HG03521 (cell line): ENCODE measurements at regions not wholly inside any gene's neighbourhood (a gene's known extent, or its start where the extent isn't known, plus 50 kb on each side); places are given as distances from the start of the nearest gene placed in this dataset.
"Not testable (repeated sequence)": the region's sequence is repeated elsewhere in the genome, so short reads cannot be mapped to it uniquely, and the experiment has no call there.

ENCODE experiments used
- ATAC-seq: cut with Tn5 transposase; IDR thresholded peaks from one replicate; pipeline ENCODE4 v1.9.1; 2021; ENCODE audit warnings: mild to moderate bottlenecking, moderate library complexity; ENCODE audit not compliant: unreplicated experiment

DNA sequence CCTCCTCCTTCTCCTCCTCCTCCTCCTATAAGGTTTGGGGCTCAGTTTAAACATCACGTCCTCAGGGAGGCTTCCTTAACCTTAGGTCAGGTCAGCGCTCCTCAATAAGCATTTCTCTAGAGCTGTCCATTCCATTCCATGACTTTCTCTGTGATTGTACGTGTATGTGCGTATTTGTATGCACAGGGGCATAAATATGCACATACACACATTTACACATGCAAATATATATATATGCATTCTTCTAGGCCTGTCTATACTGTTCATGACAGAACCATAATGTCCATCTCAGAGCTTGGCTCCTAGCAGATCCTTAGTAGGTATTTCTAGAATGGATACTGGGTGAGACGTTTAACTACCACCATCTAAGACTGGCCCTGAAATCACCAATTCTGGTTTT lies 258.6 kb downstream of the STIM2 start:
- no peak for ATAC-seq

DNA sequence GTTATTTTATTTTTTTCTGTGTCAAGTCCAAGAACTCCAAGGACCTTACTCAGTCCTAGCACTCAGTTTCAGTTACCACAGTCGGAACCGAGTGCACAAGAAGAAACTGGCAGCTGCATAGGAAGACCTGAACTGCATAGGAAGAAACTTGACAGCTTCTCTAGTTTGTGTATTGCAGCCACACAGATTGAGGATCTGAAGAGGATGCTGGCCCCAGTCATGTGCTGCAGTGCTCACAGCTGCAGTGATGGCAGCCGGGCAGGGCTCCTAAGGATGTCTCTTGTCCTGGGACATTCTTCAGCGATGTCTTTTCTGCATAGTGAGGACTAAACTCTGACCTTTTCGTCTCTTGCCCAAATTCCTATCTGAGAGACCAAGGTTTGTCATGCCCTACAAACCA lies 261.2 kb downstream of the STIM2 start:
- ATAC-seq: no peak

DNA sequence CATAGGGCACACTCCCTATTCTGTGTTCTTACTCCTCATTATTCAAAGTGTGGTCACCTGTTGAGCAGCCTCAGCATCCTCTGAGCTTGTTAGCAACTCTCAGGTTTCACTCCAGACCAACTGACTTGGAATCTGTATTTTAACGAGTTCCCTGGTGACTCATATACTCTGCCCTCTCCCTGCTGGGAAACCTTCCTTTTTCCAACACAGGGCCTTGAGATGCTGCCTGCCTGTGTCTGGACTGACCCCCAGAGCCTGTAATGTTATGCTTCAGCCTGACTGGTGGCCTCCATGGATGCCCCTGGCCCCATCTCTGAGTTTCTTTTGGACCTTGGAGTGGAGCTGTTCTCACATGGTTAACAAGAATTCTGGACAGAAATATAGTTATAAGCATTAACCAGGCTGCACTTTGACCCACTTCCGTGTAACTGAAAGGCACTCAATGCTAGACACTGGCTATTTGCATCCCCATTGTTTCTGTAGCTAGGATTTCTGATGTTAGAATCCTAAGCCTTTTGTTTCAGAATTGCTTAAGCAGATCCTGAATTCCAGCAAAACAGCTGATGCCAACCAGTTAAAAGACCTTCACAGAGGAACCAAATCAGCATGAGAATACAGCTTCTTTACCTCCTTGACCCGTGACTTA lies 262.6 kb downstream of the STIM2 start:
- ATAC-seq: no peak

DNA sequence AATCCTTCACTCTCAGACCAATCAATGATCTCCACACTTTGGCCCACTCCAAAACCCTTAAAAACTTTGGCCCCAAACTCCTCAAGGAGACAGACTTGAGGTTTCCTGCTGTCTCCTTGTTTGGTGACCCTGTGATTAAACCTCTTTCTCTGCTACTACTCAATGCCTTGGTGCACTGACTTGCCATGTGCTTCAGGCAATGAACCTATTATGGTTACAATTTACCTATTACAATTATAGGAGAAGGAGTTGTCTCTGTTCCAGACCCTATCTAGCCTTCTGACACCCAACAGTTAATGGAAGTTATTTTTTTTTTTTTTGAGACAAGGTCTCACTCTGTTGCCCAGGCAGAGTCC lies 263.1 kb downstream of the STIM2 start:
- ATAC-seq: no peak

DNA sequence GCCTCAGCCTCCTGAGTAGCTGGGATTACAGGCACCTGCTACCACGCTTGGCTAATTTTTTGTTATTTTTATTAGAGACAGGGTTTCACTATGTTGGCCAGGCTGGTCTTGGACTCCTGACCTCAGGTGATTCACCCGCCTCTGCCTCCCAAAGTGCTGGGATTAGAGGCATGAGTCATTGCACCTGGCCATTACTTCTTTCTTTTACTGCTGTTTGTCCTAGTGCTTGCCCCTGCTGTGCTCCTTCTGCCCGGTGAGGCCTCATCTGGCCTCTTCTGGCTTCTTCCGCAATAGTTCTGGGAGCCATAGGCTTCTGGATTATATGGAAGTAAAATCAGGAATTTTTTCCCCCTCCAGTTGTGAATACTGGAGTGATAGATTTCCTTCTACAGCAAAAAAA lies 266.3 kb downstream of the STIM2 start:
- not testable (repeated sequence) for ATAC-seq

DNA sequence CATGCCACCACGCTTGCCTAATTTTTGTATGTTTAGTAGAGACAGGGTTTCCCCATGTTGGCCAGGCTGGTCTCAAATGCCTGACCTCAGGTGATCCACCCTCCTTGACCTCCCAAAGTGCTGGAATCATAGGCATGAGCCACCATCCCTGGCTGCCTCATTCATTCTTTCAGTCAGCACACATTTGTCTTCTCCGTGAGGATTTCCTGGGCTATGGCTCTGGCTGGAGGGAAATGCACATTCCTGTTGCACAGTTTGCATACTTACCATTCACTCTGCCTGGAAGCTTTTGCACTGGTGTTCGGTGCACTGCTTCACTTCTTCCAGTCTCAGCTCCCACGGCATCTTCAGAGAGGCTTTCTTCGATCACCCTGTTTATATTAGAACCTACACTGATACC lies 267.8 kb downstream of the STIM2 start:
- no peak for ATAC-seq

DNA sequence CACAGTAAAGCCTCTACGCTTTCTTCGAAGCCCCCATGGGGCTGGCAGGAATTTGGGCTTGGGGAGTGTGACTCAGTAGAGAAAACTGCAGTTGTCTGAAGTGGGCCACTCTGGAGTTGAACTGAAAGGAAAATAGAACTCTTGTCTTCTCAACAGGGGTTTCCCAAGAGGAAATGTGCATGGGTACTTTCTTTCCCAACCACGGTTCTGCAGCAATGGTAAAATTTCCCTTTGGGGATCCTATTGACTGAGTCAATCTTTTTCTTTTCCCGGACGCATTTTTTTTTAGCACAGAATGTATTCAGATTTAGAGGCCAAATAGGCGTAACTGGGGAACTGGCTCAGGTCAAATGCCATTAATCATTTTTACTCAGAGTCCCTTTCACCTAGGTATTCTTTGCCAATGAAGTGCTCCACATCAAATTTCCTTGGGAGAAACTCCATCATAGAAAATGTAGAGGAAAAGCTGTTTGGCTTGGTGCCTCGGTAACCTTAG lies 269.3 kb downstream of the STIM2 start:
- ATAC-seq: no peak

DNA sequence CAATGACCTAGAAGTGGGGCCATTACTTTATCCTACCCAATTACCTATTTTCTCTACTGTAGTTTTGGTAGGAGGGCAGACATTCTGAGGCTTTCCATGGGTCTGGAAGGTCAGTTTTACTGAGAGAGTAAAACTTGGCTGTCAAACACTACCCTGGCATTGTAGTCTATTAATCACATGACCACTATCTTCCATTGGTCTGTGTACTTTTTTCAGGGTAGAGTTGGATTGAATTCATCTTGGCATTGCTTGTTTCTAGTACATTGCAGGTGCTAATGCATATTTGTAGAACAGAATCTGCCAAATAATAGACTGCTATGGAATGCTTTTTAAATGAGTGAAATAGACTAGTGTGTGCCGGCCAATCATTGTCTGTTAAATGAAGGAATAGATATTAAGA lies 271.9 kb downstream of the STIM2 start:
- ATAC-seq: no peak

DNA sequence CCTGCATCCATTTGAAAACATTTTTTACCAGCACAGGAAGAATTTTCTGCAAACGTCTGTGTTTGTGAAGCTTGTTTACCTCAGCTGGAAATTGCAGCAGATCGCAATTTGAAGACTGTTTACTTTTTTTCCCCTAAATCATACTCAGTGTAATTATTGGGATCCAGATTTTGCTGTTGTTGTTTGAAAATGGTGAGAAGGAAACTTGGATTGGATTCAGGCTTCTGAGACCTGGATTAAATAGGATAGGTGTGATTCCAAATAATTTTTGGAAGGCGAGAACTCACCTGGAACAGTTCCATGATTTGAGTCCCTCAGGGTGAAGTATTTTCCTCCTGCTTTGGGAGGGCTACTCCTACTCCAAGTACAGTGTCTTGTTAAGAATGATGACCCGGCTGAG lies 279.8 kb downstream of the STIM2 start:
- ATAC-seq: no peak

DNA sequence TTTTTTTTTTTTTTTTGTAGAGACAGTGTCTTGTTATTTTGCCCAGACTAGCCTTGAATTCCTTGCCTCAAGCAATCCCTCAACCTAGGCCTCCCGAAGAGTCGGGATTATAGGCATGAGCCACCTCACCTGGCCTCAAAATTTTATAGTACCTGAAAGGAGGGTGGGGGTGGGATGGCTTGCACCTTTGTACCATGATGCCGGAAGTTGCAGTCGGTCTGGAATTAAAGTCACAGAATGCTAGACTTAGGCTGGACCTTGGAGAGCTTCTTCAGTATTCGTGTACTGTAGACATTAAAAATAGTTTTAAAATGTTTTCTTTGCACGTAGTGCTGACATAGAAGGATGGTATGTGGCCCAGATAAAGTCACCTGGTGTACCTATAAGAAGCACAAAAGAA lies 280.9 kb downstream of the STIM2 start:
- no peak for ATAC-seq

DNA sequence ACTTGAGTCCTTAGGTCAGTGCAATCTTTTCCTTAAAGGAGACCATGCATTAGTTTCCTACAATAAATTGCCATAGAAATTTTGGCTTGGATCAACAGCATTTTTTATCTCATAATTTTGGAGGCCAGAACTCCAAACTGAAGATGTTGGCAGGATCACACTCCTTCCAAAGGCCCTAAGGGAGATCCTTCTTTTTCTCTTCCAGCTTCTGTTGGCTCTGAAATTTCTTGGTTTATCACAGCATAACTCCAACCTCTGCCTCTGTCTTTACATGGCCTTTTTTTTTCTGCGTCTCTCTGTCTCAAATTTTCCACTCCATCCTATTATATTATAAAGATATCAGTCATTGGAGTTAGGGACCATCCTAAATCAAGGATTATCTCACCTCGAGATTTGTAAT lies 282.2 kb downstream of the STIM2 start:
- no peak for ATAC-seq

DNA sequence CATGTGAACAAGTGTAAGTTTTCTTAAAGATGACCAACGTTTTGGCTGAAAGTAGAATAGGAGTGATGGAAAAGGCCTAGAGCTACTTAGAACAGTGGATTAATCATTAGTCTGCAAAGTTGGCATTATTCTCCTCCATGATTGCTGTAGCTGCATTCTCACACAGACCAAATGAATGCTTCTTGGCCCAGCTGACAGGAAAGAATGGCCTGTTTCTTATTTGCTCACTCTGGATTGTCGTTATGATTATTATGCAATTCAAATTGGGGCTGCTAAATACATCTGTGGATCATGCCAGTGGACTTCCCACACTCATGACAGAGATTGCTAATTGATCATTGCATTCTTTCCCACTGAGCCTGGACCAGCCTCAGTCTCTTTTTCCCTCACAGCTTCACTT lies 285.0 kb downstream of the STIM2 start:
- no peak for ATAC-seq

DNA sequence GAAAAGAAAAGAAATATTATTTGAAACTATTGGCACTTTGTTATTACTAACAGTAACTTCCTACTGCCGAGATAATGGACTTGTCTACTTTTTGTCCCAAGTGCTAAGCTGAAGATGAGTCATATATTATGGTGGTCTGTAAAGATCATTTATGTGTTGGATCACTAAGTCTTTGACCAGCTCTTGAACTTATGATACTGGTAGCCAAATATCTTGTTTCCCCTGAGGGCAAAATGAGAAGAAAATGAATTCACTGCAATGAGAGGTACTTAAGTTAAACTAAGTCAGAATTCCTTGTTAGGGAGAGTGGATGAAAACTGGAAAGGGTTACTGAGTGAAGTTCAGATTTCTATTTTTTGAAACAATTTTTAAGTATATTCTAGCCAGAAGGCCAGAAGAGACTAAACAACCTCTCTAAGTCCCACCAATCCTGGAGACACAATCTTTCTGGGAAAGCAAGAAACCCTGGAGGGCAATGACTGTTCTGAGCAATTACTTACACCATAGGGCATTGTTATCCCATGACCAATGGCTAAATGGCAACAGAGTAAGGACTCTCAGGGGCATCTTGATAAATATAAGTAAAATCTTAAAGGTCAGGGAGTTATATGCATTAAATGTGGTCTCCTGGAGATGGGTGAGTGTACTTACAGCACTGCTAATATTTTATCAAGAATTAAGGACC lies 287.7 kb downstream of the STIM2 start:
- no peak for ATAC-seq

DNA sequence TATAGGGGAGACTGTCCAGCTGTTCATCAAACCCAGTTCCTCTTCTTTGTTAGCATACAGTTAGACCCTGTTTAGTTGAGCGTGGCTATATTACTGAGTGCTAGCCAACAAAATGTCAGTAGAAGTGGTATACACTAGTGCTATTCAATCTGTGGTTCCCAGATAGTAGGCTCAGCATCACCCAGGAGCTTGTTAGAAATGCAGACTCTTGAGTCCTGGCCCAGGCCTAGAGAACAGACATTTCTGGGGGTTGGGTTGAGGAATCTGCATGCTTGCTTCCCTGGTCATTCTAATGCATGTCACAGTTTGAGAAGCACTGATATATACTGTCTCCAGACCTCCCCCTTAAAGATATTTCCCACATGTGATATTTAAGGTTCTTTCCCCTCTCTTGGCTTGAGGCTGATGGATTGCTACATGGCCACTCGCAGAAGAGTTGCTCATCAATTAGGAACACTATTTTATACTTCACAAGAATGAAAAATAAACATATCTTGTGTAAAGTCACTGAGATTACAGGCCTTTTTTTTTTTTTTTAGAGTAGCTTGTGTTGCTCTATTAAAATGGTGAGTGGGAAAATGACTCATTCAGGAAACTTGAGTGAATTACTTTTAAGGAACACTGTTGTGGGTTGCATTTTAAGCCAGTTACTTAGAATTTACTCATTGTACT lies 289.0 kb downstream of the STIM2 start:
- ATAC-seq: no peak

DNA sequence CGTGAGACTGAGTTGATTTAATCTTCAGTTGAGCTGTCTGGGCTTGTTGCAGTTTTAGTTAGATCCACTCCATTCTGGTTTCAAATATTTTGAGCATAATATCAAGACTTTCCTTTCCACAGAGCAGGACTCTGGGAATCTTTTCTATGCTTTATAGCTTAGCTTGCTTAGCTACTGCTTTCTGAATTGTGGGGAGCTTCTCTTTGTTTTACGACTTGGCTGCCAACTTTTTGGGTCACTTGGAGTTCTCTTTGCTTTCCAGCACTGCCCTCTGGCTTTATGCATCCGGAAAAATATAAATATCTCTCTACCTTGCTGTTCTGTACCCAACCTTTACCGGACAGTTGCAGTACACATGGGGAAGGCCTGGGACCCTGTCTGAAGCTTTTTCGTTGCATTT lies 292.1 kb downstream of the STIM2 start:
- no peak for ATAC-seq

DNA sequence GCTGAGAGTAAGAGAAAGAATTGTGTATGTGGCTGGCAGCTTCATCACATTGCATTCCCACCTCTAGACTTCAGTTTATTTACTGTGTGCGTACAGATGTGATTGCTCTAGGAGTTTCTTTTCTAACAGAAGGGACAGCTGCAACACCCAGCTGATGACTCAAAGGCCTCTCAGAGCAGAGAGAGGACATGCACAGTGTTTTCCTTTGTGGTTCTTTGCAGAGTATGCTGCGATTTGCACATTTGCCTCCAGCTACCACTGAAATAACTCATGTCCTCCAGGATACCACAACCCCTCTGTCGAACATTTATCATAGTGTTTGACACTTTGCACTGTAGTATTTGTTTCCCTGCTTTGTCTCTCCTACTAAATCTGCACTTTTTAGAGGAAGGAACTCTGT lies 294.1 kb downstream of the STIM2 start:
- ATAC-seq: no peak

DNA sequence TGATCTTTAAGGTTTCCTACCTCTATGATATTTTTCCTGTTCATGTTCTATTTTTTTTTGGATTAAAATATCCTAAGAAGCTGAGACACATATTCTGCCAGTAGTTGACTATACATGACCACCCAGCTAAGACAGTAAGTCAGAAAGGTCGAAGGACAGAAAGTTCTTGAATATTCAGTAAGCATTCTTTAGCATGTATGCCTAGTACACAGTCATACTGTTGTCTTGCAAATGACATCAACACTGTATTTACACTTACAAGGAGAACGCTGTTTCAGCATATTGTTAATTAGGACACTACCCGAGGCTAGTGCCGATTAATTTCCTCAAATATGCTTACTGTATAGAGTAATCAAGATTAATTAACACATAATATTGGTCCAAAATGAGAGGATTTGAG lies 300.6 kb downstream of the STIM2 start:
- no peak for ATAC-seq

DNA sequence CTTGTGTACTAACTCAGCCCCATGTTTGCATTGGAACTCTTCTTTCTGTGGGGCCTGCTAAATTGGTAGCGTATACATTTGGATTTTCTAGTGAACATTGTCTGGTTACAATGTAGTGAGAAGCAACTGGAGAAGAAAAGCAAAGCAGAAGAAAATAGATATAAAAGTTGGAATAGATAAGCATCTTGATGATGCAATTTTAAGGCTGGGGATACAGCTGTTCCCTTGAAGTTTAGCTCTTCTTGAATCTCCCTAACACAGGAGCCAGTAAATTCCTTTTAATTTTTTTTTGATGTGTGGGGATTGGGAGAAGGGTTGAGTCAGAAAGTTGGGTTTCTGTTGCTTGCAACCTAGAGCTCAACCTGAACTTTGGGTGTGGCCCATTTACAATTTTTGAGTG lies 308.1 kb downstream of the STIM2 start:
- no peak for ATAC-seq

DNA sequence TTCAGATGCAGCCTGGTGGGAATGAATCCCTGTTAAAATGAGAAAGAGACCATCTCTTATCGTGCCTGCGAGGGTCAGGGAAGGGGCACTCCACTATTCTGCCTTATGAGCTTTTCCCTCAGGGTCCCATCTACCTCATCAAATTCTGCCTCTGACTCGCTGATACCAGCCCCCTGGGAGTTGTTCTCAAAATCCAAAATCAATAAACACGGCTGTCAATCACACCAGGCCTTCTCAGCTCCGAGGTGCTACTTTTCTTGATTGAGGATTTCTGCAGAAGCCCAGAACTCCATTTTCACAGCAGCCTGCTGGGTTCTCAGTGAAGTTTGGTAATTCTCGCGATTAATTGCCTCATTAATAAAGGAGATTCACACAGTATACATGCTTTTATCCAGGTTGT lies 312.6 kb downstream of the STIM2 start:
- no peak for ATAC-seq

DNA sequence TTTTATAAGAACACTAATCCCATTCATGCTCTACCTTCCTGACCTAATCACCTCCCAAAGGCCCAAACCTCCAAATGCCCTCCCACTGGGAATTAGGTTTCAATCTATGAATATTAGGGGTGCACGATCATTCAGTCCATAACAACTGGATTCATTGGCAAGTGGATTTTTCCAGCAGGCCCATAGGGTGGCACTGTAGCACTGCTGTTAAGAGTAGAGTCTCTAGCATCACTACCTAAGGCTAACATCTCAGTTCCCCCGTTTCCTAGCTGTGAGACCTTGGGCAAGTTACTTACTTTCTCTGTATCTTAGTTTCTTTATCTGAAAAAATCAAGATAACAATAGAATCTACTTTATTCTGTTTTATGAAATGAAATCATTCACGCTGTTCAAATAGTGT lies 315.8 kb downstream of the STIM2 start:
- ATAC-seq: no peak

DNA sequence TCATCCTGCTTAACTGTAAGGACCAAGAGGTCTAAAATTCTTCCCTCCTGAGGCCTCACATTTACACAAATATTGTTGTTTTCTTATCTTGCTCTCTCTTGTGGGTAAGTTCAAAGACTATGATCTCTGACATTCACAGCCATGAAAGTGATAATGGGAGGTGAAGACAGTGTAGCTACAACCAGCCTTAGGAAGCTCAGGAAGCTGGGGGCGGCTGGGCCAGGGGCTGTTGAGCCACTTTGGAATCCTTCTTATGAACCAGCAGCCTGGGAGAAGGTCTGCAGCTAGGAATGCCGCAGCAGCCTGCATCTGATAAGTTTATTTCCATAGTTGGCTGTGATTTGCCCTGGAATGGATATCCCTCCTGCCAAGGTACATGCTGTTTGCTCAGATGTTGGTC lies 316.2 kb downstream of the STIM2 start:
- no peak for ATAC-seq

DNA sequence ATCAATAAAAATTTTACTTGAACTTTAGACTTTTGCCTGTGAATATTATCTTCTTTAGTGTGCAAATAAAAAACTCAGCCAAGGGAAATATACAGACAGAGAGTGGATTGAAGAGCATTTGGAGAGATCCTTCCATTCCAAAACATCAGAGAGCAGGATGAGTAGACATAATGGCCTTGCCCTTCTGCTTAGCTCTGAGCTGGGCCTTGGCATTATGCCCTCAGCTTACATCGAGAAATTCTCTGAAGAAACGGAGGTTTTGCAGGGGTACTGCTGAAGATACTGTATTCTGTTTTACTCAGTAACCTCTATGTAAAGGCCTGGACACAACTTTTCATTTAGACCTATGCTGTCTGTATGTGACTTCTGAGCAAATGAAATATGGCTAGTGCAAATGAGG lies 317.4 kb downstream of the STIM2 start:
- ATAC-seq: no peak
